ENCODE measurements at regions not wholly inside any gene's neighbourhood (a gene's known extent, or its start where the extent isn't known, plus 50 kb on each side); places are given as distances from the start of the nearest gene placed in this dataset.
A peak's percentile ranks its signal among the peaks of the same experiment; 100 is the strongest.

GRCh38 chr15:96264801-96265515, 65.5 kb upstream of the NR2F2 start (continued):
- TF ChIP-seq ZSCAN9 (CRISPR knock-in tag; IDR thresholded peaks at IDR 0.05; ENCODE audit: borderline replicate concordance) (no peak), EHMT2 (IDR thresholded peaks at IDR 0.05; ENCODE audit: borderline replicate concordance, low read depth, low read length) (0 out of 2 replicates have a peak, but pooled peaks have one; percentile 45), CSRNP1 (CRISPR knock-in tag; IDR thresholded peaks at IDR 0.05) (no peak), ZFP82 (CRISPR knock-in tag; IDR thresholded peaks at IDR 0.05; ENCODE audit: borderline replicate concordance) (no peak), HNF1A (IDR thresholded peaks at IDR 0.05; ENCODE audit: low read depth) (0 out of 2 replicates have a peak, but pooled peaks have one; percentile 44), HNF1A (CRISPR knock-in tag; IDR thresholded peaks at IDR 0.05; ENCODE audit: borderline replicate concordance) (peak; percentile 49; the same call in 1 of the 2 replicates), GATA4 (IDR thresholded peaks at IDR 0.05; ENCODE audit: borderline replicate concordance, low read depth) (peak; percentile 77; the same call in 1 of the 2 replicates), POLR2AphosphoS2 (IDR thresholded peaks at IDR 0.05; ENCODE audit: low read depth, low read length) (no peak), ZNF546 (CRISPR knock-in tag; conservative IDR thresholded peaks at IDR 0.05) (no peak), CREM (IDR thresholded peaks at IDR 0.05) (peak; percentile 45; the same call in 1 of the 2 replicates), CREM (CRISPR knock-in tag; IDR thresholded peaks at IDR 0.05) (no peak), ZNF652 (CRISPR knock-in tag; IDR thresholded peaks at IDR 0.05; ENCODE audit: borderline replicate concordance, low read depth) (peak; percentile 94), ZNF709 (CRISPR knock-in tag; IDR thresholded peaks at IDR 0.05) (no peak), GATAD2A (CRISPR knock-in tag; IDR thresholded peaks at IDR 0.05) (peak; percentile 60; the same call in 1 of the 2 replicates), ZNF644 (CRISPR knock-in tag; IDR thresholded peaks at IDR 0.05; ENCODE audit: low read depth) (no peak), MEIS2 (CRISPR knock-in tag; IDR thresholded peaks at IDR 0.05) (peak; percentile 33; the same call in 1 of the 2 replicates), E2F5 (CRISPR knock-in tag; conservative IDR thresholded peaks at IDR 0.05) (no peak), ETS1 (CRISPR knock-in tag; IDR thresholded peaks at IDR 0.05) (no peak), PCBP2 (optimal IDR thresholded peaks at IDR 0.05; ENCODE audit: low read depth, low read length, poor library complexity, severe bottlenecking) (no peak)
